ENCODE measurements at regions not wholly inside any gene's neighbourhood (a gene's known extent, or its start where the extent isn't known, plus 50 kb on each side); places are given as distances from the start of the nearest gene placed in this dataset.

DNA sequence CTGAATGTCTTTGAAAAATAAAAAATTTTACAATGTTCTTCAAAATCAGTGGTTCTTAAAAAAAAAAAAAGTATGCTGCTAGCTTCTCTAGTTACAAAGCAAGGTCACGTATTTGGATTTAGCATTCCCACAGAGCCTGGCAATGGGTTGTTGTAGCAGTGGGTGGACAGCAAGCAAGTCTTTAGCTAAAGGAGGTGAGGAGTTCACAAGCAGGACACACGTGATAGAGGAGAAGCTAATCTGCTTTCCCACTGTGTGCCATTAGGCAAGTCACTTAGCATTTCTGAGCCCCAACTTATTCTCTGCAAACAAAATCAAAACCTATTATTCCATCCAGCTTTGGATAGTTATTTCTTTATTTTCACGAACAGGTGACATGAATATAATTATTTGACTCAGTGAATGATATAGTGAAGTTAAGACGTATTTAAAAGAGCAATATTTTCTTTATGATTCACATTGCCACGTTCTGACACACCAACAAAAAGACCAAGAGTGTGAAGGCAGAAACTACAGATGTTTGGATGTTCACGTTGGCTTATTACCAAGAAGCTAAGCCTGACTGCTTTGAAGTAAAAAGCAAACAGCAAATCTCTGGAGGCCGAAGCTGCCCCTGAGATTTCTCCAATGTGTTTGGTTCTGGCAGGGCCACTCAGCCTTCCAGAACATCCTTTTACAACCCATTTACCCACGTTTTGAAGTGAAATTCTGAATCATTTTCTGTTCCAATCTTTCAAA is 612.1 kb upstream of the CDH6 start:
- DNase-seq (ENCODE audit: low read depth in 1 of 2, low spot score in 1 of 2), result no peak
- no peak overlapping the region for H3K4me3 ChIP-seq (replicated peaks; ENCODE audit: insufficient read depth, low read length)
- H3K27me3 ChIP-seq (ENCODE audit: insufficient read depth, poor library complexity, severe bottlenecking), result no peaks in the 10 kb centered on the region
- no peak for TF ChIP-seq GABPA (IDR thresholded peaks at IDR 0.05; ENCODE audit: low read depth)
- no peak overlapping the region for H3K27ac ChIP-seq (replicated peaks)

GRCh38 chr5:30574761-30575160 is 618.7 kb upstream of the CDH6 start:
- TF ChIP-seq GABPA (IDR thresholded peaks at IDR 0.05; ENCODE audit: low read depth), result no peak
- TF ChIP-seq SPI1 (IDR thresholded peaks at IDR 0.05; ENCODE audit: borderline replicate concordance, low read depth), result no peak
- TF ChIP-seq, protein P1, sequence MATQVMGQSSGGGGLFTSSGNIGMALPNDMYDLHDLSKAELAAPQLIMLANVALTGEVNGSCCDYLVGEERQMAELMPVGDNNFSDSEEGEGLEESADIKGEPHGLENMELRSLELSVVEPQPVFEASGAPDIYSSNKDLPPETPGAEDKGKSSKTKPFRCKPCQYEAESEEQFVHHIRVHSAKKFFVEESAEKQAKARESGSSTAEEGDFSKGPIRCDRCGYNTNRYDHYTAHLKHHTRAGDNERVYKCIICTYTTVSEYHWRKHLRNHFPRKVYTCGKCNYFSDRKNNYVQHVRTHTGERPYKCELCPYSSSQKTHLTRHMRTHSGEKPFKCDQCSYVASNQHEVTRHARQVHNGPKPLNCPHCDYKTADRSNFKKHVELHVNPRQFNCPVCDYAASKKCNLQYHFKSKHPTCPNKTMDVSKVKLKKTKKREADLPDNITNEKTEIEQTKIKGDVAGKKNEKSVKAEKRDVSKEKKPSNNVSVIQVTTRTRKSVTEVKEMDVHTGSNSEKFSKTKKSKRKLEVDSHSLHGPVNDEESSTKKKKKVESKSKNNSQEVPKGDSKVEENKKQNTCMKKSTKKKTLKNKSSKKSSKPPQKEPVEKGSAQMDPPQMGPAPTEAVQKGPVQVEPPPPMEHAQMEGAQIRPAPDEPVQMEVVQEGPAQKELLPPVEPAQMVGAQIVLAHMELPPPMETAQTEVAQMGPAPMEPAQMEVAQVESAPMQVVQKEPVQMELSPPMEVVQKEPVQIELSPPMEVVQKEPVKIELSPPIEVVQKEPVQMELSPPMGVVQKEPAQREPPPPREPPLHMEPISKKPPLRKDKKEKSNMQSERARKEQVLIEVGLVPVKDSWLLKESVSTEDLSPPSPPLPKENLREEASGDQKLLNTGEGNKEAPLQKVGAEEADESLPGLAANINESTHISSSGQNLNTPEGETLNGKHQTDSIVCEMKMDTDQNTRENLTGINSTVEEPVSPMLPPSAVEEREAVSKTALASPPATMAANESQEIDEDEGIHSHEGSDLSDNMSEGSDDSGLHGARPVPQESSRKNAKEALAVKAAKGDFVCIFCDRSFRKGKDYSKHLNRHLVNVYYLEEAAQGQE (IDR thresholded peaks at IDR 0.05; ENCODE audit: insufficient replicate concordance, low read depth), result no peak
- TF ChIP-seq POLR2AphosphoS5 (IDR thresholded peaks at IDR 0.05; ENCODE audit: low read depth), result no peak
- TF ChIP-seq, protein P2, sequence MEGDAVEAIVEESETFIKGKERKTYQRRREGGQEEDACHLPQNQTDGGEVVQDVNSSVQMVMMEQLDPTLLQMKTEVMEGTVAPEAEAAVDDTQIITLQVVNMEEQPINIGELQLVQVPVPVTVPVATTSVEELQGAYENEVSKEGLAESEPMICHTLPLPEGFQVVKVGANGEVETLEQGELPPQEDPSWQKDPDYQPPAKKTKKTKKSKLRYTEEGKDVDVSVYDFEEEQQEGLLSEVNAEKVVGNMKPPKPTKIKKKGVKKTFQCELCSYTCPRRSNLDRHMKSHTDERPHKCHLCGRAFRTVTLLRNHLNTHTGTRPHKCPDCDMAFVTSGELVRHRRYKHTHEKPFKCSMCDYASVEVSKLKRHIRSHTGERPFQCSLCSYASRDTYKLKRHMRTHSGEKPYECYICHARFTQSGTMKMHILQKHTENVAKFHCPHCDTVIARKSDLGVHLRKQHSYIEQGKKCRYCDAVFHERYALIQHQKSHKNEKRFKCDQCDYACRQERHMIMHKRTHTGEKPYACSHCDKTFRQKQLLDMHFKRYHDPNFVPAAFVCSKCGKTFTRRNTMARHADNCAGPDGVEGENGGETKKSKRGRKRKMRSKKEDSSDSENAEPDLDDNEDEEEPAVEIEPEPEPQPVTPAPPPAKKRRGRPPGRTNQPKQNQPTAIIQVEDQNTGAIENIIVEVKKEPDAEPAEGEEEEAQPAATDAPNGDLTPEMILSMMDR (IDR thresholded peaks at IDR 0.05; ENCODE audit: insufficient read depth, low read length), result no peak
- Histone ChIP-seq H3K4me3 (replicated peaks; ENCODE audit: insufficient read depth, low read length) (no peak overlapping the region), H3K27ac (replicated peaks) (no peak overlapping the region), H3K27me3 (ENCODE audit: insufficient read depth, poor library complexity, severe bottlenecking) (no peaks in the 10 kb centered on the region)
- no peak for DNase-seq (ENCODE audit: low read depth in 1 of 2, low spot score in 1 of 2)

- Histone ChIP-seq H3K27me3 (ENCODE audit: insufficient read depth, poor library complexity, severe bottlenecking) (no peaks in the 10 kb centered on the region), H3K27ac (replicated peaks) (no peak overlapping the region), H3K4me3 (replicated peaks; ENCODE audit: insufficient read depth, low read length) (no peak overlapping the region)
- TF ChIP-seq POLR2AphosphoS5 (IDR thresholded peaks at IDR 0.05; ENCODE audit: low read depth) (no peak), SPI1 (IDR thresholded peaks at IDR 0.05; ENCODE audit: borderline replicate concordance, low read depth) (no peak), GABPA (IDR thresholded peaks at IDR 0.05; ENCODE audit: low read depth) (no peak)
- TF ChIP-seq, protein P2 (IDR thresholded peaks at IDR 0.05; ENCODE audit: insufficient read depth, low read length), result no peak
- TF ChIP-seq, protein P1 (IDR thresholded peaks at IDR 0.05; ENCODE audit: insufficient replicate concordance, low read depth), result no peak
- DNase-seq (ENCODE audit: low read depth in 1 of 2, low spot score in 1 of 2), result no peak
These were observed 621.2 kb upstream of the CDH6 start for GRCh38 chr5:30572279-30572678.

GRCh38 chr5:30561771-30562170 is 631.7 kb upstream of the CDH6 start:
- H3K4me3 ChIP-seq (replicated peaks; ENCODE audit: insufficient read depth, low read length), result no peak overlapping the region
- H3K27me3 ChIP-seq (ENCODE audit: insufficient read depth, poor library complexity, severe bottlenecking), result no peaks in the 10 kb centered on the region
- no peak for DNase-seq (ENCODE audit: low read depth in 1 of 2, low spot score in 1 of 2)
- H3K27ac ChIP-seq (replicated peaks), result no peak overlapping the region
- TF ChIP-seq POLR2AphosphoS5 (IDR thresholded peaks at IDR 0.05; ENCODE audit: low read depth) (no peak), SPI1 (IDR thresholded peaks at IDR 0.05; ENCODE audit: borderline replicate concordance, low read depth) (no peak), GABPA (IDR thresholded peaks at IDR 0.05; ENCODE audit: low read depth) (no peak)
- TF ChIP-seq, protein P1 (IDR thresholded peaks at IDR 0.05; ENCODE audit: insufficient replicate concordance, low read depth), result no peak
- TF ChIP-seq, protein P2 (IDR thresholded peaks at IDR 0.05; ENCODE audit: insufficient read depth, low read length), result no peak

All from HL-60 (cell line).